MM.1S (cell line): ENCODE measurements at regions not wholly inside any gene's neighbourhood (a gene's known extent, or its start where the extent isn't known, plus 50 kb on each side); places are given as distances from the start of the nearest gene placed in this dataset.

Experiments used
- EZH2 ChIP-seq: fragments of 300-600 bp; sonication (generic); optimal IDR thresholded peaks from 2 replicates; pipeline ENCODE3; 2017; ENCODE audit warnings: low read depth, mild to moderate bottlenecking, antibody characterized with exemption, low read length, mixed read lengths
- TF ChIP-seq, protein P1 (sequence below): fragments of 300-600 bp; sonication (generic); IDR thresholded peaks from 2 replicates; pipeline ENCODE4 v1.5.1; 2016; ENCODE audit warnings: antibody characterized with exemption, low read length, mixed read lengths

DNA sequence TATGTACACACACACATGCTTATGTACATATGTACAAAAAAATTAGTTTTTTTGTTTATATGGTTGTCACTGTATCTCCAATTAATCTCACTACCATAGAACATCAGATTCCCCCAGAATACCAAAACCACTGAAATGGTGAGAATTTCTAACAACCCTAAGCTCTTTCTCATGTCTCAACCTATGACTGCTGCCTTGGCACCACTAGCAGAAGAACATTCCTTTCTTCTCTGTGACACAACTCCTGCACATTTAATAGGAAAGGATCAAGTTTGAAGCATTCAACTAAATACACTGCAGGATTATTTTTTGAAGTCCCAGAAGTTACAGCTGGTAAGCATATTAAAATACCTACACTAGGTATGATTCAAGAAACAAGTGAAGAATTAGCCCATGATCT is 109.6 kb downstream of the FAM174B start:
- TF ChIP-seq, protein P1, sequence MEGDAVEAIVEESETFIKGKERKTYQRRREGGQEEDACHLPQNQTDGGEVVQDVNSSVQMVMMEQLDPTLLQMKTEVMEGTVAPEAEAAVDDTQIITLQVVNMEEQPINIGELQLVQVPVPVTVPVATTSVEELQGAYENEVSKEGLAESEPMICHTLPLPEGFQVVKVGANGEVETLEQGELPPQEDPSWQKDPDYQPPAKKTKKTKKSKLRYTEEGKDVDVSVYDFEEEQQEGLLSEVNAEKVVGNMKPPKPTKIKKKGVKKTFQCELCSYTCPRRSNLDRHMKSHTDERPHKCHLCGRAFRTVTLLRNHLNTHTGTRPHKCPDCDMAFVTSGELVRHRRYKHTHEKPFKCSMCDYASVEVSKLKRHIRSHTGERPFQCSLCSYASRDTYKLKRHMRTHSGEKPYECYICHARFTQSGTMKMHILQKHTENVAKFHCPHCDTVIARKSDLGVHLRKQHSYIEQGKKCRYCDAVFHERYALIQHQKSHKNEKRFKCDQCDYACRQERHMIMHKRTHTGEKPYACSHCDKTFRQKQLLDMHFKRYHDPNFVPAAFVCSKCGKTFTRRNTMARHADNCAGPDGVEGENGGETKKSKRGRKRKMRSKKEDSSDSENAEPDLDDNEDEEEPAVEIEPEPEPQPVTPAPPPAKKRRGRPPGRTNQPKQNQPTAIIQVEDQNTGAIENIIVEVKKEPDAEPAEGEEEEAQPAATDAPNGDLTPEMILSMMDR: no peak
- no peak for TF ChIP-seq EZH2
